ENCODE measurements at regions not wholly inside any gene's neighbourhood (a gene's known extent, or its start where the extent isn't known, plus 50 kb on each side); places are given as distances from the start of the nearest gene placed in this dataset.

GRCh38 chr3:106265704-106266103 is 396.9 kb upstream of the CBLB start:
- no TSS peak for BruUV-seq (replicated peaks)
- TF ChIP-seq CTCF (IDR thresholded peaks at IDR 0.05; ENCODE audit: unreplicated experiment), result no peak
- ChIA-PET CTCF (no interaction called here), POLR2A (no interaction called here)
- Mint-ChIP-seq H3K36me3 (ENCODE audit: insufficient read depth, unreplicated experiment) (no peaks in the 10 kb centered on the region), H3K4me1 (ENCODE audit: insufficient read depth, unreplicated experiment) (peaks cover 5% of the 10 kb centered on the region), H3K4me3 (ENCODE audit: unreplicated experiment) (no peak overlapping the region), H3K9me3 (ENCODE audit: unreplicated experiment) (no peaks in the 10 kb centered on the region), H3K27ac (ENCODE audit: low read depth, unreplicated experiment) (no peak overlapping the region), H3K27me3 (ENCODE audit: insufficient read depth, unreplicated experiment) (no peaks in the 10 kb centered on the region)
- intact Hi-C loops (cut with micrococcal nuclease), result no loop called here
- no peak for DNase-seq (ENCODE audit: unreplicated experiment)

GRCh38 chr3:106268696-106269095 is 399.9 kb upstream of the CBLB start:
- Mint-ChIP-seq H3K9me3 (ENCODE audit: unreplicated experiment) (no peaks in the 10 kb centered on the region), H3K36me3 (ENCODE audit: insufficient read depth, unreplicated experiment) (no peaks in the 10 kb centered on the region), H3K27ac (ENCODE audit: low read depth, unreplicated experiment) (no peak overlapping the region), H3K4me3 (ENCODE audit: unreplicated experiment) (no peak overlapping the region), H3K27me3 (ENCODE audit: insufficient read depth, unreplicated experiment) (no peaks in the 10 kb centered on the region), H3K4me1 (ENCODE audit: insufficient read depth, unreplicated experiment) (no peaks in the 10 kb centered on the region)
- no TSS peak for BruUV-seq (replicated peaks)
- ChIA-PET POLR2A (no interaction called here), CTCF (no interaction called here)
- TF ChIP-seq CTCF (IDR thresholded peaks at IDR 0.05; ENCODE audit: unreplicated experiment), result no peak
- no peak for DNase-seq (ENCODE audit: unreplicated experiment)
- intact Hi-C loops (cut with micrococcal nuclease), result no loop called here

- DNase-seq (ENCODE audit: unreplicated experiment), result no peak
- H3K9me3 Mint-ChIP-seq (ENCODE audit: unreplicated experiment), result no peaks in the 10 kb centered on the region
- no peaks in the 10 kb centered on the region for H3K27me3 Mint-ChIP-seq (ENCODE audit: insufficient read depth, unreplicated experiment)
- intact Hi-C loops (cut with micrococcal nuclease), result no loop called here
- no peak overlapping the region for H3K4me3 Mint-ChIP-seq (ENCODE audit: unreplicated experiment)
- ChIA-PET POLR2A (no interaction called here), CTCF (no interaction called here)
- H3K27ac Mint-ChIP-seq (ENCODE audit: low read depth, unreplicated experiment), result no peak overlapping the region
- no peaks in the 10 kb centered on the region for H3K4me1 Mint-ChIP-seq (ENCODE audit: insufficient read depth, unreplicated experiment)
- BruUV-seq (replicated peaks), result no TSS peak
- no peaks in the 10 kb centered on the region for H3K36me3 Mint-ChIP-seq (ENCODE audit: insufficient read depth, unreplicated experiment)
- no peak for TF ChIP-seq CTCF (IDR thresholded peaks at IDR 0.05; ENCODE audit: unreplicated experiment)
Observed at GRCh38 chr3:106272302-106272701, 403.5 kb upstream of the CBLB start.

- POLR2A ChIA-PET, result no interaction called here
- H3K9me3 Mint-ChIP-seq (ENCODE audit: unreplicated experiment), result no peaks in the 10 kb centered on the region
- no peak for TF ChIP-seq CTCF (IDR thresholded peaks at IDR 0.05; ENCODE audit: unreplicated experiment)
- no TSS peak for BruUV-seq (replicated peaks)
- intact Hi-C loops (cut with micrococcal nuclease), result no loop called here
- CTCF ChIA-PET, result no interaction called here
- no peaks in the 10 kb centered on the region for H3K36me3 Mint-ChIP-seq (ENCODE audit: insufficient read depth, unreplicated experiment)
- DNase-seq (ENCODE audit: unreplicated experiment), result no peak
- no peaks in the 10 kb centered on the region for H3K4me1 Mint-ChIP-seq (ENCODE audit: insufficient read depth, unreplicated experiment)
- H3K4me3 Mint-ChIP-seq (ENCODE audit: unreplicated experiment), result no peak overlapping the region
- no peak overlapping the region for H3K27ac Mint-ChIP-seq (ENCODE audit: low read depth, unreplicated experiment)
- no peaks in the 10 kb centered on the region for H3K27me3 Mint-ChIP-seq (ENCODE audit: insufficient read depth, unreplicated experiment)
Observed at GRCh38 chr3:106275592-106275991, 406.8 kb upstream of the CBLB start.
